Ecto neural progenitor cell (in vitro differentiated cells): ENCODE measurements at regions not wholly inside any gene's neighbourhood (a gene's known extent, or its start where the extent isn't known, plus 50 kb on each side); places are given as distances from the start of the nearest gene placed in this dataset.

ENCODE experiments used
- DNase-seq: peaks from one replicate; pipeline ENCODE4 v3.0.0-alpha.2; 2018; ENCODE audit warnings: low spot score

DNA sequence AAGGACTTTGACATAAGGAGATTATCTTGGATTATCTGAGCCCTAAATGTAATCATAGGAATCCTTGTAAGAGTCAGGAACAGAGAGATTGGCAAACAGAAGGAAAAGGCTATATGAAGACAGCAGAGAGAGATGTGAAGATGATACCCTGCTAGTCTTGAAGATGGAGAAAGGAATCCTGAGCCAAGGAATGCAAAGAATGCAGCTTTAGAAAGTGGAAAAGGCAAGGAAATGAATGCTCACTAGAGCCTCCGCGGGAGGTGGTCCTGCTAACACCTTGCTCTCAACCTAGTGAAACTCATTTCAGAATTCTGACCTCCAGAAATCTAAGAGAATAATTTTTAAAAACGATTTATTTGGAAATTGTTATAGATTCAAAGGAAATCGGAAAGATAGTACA is 117.1 kb downstream of the TBXT start:
- no peak for DNase-seq

DNA sequence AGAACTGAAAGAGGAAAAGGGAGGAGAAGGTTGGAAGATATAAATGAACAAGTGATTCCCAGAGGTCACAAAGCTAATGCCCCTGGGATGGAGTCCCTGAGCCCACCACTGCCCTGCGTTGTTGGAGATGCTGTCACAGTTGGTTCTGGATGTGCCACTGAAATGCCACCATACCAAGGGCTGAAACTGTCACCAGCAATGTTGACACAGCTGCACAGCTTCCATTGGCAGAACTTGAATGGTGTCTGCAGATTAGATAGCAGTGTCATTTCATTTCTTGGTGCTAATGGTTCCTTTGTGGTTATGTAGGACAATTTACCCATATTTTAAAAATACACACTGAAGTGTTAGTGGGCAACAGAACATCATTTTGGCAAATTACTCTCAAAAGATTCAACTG is 120.7 kb downstream of the TBXT start:
- no peak for DNase-seq

DNA sequence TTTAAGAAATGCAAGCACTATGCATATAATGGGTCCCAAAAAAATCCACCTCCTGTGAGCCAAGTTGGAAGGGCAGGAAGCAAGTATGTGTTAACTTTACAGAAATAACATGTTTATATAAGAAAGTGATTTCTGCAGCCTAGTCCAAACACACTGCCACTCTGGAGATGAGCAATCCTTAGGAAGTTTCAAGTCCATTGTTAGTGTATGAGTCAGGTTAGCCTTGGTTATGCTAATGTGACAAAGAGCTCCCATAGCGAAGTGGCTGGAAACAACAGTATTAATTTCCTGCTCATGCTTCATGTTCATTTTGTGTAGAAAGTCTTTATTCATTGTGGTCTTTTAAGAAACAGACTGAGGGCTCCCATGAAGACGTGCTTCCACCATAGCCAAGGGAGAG is 121.4 kb downstream of the TBXT start:
- no peak for DNase-seq

DNA sequence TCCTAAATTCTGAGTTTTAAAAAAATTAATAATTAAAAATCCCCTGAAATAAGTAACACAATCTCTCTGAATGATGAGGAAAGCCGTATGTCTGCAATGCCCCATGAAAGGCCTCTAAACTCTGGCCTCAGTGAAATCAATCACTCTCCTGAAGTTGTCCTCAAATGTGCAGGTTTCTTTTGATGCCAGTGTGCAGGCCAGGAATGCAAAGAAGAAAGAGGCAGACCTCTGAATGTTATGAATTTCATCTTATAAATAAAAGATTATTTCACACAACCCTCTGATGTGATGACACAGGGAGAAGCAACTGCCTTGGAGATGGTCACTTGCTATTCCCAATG is 121.8 kb downstream of the TBXT start:
- no peak for DNase-seq

DNA sequence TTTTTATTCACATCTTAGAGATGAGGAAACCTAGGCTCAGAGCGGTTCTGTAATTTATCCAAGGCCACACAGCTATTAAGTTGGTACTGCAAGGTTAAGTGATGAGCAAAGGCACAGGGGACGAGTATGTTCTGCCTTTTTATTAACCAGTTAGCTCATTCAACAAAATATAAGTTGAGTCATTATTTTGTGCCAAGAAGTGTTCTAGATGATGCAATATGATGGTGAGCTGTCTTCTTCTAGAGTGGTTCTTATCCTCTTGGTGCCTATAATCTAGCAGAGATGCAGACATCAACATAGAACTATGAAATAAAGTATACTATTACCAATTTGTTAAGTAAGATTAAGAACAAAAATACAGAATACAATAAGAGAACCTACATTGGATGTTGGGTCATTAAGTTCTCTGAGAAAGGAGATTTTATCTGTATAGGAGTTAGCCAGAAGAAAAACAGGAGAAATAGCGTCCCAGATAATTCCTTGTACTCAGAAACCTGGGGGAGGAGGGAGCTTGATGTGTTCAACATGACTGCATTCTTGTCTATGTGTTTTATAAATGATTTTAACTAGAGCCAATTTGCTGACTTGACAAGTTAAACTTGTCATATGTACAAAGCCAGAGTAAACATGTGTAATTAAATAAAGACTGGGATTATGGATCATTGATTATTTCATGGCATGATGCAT is 122.3 kb downstream of the TBXT start:
- DNase-seq = no peak

DNA sequence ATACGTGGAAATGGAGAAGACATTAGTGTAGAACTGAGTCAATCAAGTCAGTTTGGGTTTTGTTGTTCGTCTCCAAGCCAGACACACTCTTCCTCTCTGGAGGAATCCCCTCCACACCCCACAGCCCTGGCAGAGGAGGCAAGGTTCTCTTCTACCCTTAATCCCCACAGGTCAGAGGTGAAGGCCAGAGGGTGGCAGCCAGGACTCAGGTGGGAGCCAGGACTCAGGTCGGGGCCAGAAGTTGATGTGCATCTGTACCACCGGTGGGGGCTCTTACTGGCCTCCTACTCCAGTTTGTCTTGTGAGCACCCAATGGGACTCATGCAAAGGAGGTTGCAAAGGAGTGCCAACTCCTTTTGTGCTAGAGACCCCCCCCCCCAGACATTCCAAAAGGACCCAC is 126.4 kb downstream of the TBXT start:
- DNase-seq = no peak

DNA sequence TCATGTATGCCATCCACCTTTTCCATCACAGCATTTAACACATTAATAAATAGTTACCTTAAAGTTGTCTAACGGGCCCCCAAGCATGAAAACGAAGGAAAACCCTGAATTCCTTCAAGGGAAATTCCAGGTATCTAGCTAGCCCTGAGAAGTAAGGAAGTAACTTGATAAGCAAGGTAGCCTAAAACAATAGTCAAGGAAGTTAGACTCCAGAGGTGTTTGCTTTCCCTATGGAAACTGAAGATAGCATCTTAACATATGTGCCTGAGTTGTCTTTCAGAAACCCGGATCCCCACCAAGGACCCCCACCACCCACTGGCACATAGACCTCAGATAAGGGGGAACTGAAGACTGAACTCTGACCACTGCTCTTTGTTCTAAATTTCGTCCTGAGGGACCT is 127.4 kb downstream of the TBXT start:
- DNase-seq = no peak

DNA sequence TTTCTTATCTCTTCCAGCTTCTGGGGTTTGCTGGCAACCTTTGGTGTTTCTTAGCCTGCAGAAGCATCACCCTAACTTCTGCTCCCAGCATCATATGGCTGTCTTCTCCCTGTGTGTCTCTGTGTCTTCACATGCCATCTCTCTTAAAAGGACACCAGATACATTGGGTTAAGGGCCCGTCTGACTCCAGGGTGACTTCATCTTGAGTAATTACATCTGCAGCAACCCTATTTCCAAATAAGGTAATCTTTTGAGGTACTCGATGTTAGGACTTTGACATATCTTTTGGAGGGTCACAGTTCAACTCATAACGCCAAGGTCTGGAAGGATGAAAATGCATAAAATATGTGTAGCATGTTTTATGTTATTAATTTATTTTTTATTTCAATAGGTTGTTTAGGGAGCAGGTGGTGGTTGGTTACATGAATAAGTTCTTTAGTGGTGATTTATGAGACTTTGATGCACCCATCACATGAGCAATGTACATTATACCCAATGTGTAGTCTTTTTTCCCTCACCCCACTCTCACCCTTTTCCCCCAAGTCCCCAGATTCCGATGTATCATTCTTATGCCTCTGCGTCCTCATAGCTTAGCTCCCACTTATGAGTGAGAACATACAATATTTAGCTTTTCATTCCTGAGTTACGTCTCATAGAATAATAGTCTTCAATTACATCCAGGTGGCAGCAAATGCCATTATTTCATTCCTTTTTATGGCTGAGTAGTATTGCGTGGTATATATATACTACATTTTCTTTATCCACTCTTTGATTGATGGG is 131.1 kb downstream of the TBXT start:
- DNase-seq = no peak

DNA sequence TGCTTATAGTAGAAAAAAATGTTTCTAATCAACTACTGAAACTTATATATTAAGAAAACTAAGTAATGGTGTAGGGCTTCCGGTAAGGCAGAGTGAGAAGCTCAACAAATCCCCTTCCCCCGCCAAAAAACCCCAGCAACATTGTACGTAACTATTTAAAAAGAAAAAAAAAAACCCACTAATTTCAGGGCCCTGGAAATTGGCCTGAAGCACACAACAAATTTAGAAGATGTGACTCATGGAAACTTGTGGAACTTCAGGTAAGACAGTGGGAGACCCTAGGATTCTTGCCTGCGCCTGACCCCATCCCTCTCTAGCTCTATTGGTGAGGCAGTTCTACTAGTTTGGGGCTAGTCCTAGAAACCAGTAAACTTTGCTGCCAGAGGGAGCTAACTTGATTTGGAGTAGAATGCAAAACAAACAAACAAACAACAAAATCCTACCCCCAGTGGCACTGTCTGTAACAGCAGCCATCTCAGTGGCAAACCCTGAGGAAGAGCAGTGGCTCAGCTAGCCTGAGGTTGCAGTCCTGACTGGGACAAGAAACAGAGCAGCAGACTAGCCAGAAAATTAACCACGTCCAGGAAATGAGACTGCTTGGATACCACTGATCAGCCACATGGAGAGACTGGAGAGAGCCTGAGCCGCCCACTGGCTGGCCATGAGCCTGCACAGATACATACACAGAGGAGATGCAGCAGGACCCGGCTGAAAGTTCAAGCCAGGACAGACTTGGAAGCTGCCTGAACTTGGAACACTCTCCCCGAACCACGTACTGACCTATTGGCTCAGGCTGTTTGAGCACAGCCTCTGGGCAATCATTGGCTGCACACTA is 135.1 kb downstream of the TBXT start:
- no peak for DNase-seq

DNA sequence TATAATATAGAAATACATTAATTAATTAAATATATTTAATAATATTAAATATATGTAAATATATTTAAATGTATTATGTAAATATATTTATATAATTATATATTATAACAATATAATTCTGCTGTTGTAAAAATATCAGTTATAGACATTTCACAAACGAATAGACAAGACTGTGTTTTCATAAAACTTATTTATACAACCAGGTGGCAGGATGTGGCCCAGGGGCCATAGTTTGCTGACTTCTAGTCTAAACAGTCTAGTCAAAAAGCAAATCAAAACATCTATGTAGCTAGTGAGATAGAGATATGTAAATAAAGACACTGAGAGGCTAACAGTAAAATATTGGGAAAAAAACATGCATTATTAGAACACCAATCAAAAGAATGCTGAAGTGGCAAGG is 136.4 kb downstream of the TBXT start:
- no peak for DNase-seq

DNA sequence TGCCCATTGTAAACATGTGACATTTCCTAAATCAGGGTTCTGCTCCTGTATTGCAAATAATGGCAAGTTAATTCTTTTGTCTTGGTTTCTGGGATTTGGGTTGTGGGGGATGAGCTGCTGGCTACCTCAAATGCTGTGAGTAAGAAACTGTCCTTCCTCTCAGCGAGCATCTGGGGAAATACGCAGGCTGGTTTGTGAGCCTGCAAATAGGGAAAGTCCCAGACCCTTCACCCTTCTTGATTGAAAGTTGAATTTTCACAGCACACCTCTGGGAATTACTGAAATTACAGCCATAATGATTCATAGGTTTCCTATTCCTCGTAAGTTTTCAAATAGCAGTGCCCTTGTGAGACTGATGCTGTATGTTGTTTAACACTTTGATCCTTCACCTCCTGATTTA is 138.1 kb downstream of the TBXT start:
- DNase-seq = no peak

DNA sequence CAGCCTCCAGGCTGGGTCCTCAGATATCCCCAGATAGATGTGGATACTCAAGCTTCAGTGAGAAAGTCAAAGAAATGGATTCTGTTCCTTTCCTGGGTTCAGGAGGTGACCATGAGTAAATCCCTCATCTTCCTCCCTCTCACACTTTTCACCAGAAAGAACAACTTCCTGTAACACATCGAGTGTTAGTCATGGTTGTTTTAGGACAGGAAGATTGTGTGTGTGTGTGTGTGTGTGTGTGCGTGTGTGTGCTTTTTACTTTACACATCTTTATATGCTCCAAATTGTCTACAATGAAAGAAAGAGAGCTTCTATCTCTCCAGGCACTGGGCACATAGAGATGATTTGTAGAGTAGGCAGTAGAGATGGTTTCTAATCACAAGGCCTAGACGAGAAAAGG is 139.9 kb downstream of the TBXT start:
- DNase-seq = no peak

DNA sequence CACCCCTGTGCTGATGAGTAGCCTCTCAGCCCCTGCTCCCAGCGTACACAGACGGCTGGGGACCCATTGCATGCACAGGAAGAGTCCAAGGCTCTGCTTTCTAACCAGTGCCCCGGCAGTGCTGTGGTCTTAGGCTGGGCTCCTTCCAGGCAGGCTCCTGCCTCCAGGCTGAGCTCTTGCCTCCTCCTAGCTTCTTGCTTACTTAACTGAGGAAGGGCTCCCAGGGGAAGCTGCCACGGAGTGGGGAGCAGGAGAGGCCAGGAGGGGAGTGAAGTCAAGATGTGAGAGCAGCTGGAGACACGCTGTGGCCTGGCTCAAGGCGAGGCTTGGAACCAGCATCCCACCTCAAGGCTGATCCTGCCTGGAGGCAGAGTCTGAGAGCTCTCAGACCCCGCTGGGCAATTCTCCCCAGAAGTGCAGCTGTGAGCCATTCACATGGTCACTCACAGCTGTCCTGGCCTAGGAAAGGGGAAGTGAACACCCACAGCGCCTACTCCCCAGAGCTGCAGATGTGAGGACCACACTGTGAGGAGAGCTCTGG is 141.0 kb downstream of the TBXT start:
- no peak for DNase-seq

DNA sequence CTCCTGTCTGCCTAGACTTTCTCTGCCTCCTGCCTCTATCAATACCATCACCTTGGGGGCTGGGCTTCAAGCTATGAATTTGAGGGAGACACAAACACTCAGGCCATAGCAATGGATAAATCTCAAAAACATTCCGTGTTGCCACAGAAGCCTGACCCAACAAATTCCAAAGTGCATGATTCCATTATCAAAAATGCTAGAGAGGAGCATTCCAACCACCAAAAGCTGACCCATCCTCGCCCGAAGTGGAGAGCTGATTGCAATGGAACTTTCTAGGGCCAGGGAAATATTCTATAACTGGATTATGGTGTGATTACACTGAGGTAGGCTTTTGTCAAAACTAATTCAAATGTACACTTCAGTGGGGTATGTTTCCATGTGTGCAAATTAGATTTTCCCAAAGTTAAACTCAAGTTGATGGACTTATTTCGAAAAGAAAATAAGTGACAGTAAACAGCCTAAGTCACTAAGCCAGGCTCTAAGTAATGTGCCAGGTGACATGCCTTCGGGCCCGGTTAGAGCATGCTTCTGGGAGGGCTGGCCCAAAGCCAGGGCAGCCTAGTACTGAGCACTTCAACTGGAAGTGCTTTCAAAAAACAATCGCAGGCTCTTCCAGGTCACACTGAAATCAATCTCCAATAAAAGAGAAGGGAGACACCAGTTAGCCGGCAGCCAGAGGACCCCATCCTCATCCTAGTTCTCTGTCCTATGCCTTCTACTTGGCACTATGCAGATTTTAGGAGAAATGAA is 142.3 kb downstream of the TBXT start:
- no peak for DNase-seq

DNA sequence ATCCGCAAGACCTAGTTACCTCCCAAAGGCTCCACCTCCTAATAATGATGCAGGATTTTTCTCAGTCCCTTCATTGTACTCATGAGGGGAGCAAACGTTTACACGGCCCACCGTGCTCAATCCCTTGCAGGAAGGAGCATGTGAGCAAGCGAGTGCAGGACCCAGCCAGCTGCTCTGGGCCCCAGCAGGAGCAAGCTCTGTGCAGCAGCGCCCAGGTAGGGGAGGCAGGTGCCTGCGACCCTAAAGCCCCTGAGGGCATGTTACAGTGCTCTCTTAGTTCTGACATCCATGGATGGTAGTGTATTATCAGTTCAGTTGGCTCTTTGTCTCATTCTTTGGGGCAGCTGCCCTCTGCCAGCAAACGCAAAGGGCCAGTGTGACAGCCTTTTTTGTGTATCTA is 143.4 kb downstream of the TBXT start:
- DNase-seq = no peak

DNA sequence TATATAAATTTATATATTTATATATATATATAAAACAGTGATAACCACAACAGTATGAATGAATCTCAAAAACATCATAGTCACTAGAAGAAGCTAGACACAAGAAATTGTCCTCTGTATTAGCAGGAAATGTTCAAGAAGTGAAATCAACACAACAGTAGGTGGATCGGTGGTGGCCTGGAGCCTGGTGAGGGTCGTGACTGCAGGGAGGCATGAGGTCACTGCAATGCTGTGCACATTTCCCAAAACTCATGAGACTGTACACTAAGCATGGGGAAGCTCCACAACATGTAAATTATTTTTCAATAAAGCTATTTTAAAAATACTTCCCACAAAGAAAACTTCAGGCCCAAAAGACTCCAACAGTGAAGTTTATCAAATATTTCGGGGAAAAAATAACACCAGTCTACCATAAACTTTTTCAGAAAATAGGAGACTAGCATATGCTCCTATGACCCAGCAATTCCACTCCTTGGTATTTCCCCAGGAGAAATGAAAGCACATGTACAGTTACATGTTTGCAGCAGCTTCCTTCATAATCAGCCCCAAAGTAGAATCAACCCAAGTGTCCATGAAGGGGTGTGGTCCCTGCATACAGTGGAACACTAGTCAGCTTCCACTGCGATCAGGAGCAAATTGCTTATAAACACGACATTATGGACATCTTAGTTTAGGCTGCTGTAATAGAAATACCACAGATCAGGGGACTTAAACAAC is 144.2 kb downstream of the TBXT start:
- no peak for DNase-seq

DNA sequence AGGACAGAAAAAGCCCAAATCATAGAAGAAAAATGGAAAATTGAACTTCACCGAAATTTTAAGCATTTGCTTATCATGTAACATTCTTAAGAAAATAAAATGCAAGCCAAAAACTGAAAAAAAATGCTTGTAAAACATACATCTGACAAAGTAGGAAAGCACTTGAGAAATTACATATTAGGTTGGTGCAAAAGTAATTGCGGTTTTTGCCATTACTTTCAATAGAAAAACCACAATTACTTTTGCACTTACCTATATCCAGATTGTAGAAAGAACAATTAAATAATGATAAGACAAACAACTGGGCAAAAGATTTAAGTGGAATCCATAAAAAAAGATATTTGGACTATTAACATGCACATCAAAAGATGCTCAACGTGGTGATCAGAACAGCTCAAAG is 146.2 kb downstream of the TBXT start:
- DNase-seq = no peak

DNA sequence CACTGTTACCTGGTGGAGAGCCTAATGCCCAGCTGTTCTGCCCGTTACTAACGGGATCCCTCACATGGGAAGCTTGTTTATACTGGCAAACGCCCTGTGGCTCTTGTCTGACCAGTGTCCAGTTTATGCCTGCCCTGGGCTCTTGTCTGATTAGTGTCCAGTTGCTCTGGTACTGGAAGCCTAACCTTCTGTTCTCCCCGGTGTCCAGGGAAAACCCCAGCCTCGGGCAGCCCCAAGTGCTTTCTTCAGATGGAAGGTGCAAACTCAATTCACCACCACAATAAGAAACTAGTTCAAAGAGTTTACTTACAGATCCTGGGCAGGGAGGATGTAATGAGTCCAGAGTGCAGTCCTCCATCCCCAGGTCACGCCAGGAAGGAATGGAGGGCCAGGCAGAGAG is 148.4 kb downstream of the TBXT start:
- DNase-seq = no peak

DNA sequence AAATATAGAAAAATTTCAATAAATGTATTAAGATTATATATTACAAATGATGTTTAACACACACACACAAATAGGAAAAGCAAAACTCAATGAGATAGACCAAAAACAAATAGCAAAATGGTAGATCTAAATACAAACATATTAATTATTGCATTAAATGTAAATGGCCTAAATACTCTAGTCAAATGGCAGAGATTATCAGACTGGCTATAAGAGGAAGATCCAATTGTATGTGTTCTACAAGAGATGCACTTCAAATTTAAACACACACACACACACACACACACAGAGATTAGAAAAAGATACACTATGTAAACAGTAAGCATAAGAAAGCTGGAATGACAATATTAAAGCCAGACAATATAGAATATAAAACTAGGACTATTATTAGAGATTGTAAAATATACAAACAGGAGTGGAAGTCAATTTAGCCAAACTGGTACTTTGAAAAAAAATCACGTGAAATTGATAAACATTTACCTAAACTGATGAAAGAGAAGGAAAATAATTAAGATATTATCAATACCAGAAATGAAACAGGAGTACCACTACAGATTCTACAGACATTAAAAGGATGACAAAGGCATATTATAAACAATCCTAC is 150.5 kb downstream of the TBXT start:
- DNase-seq = no peak

DNA sequence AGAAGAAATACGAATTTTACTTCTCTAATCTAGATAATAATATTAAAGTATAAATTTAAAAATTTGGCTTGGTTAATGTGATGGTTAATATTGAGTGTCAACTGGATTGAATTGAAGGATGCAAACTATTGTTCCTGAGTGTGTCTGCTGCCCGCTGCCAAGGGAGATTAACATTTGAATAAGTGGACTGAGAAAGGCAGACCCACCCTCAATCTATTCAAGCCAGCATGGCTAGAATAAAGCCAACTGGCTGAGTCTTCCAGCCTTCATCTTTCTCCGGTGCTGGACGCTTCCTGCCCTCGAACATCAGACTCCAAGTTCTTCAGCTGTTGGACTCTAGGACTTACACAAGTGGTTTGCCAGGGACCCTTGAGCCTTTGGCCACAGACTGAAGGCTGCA is 152.7 kb downstream of the TBXT start:
- DNase-seq = no peak
